Epithelial cell of esophagus (primary cell): ENCODE measurements at regions not wholly inside any gene's neighbourhood (a gene's known extent, or its start where the extent isn't known, plus 50 kb on each side); places are given as distances from the start of the nearest gene placed in this dataset.
"Not testable (repeated sequence)": the region's sequence is repeated elsewhere in the genome, so short reads cannot be mapped to it uniquely, and the experiment has no call there.

Experiments used
- DNase-seq: peaks from one replicate; pipeline ENCODE4 v3.0.0; 2010; ENCODE audit warnings: low read depth
- H3K4me3 ChIP-seq: 2 replicates; pipeline ENCODE4 v1.5.1; 2011; ENCODE audit warnings: mild to moderate bottlenecking, low read length, control low read depth
- CTCF ChIP-seq: IDR thresholded peaks from 2 replicates; pipeline ENCODE4 v1.5.1; 2011; ENCODE audit warnings: low read depth, mild to moderate bottlenecking, low read length, control low read depth, inconsistent platforms; ENCODE audit not compliant: insufficient read depth; ENCODE audit errors: missing control alignments

DNA sequence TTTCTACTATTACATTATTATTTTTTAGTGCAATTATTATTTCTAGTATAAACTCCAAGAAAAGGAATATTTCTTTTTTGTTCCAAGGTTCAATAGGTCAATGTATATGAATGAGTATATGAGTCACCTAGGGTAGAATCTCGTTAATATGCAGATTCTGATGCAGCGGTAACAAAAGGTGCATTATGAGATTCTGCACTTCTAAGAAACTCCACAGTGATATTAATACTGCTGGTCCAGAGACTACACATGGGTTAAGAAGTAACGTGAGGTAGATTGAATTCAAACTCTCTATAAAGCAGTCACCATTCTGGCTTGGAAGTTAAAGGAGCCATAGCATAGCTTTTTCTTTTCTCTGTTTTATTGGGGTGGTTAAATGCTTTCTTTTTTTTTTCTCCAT is 596.2 kb upstream of the TBL1XR1 start:
- H3K4me3 ChIP-seq: no peak overlapping the region
- TF ChIP-seq CTCF: no peak
- no peak for DNase-seq

DNA sequence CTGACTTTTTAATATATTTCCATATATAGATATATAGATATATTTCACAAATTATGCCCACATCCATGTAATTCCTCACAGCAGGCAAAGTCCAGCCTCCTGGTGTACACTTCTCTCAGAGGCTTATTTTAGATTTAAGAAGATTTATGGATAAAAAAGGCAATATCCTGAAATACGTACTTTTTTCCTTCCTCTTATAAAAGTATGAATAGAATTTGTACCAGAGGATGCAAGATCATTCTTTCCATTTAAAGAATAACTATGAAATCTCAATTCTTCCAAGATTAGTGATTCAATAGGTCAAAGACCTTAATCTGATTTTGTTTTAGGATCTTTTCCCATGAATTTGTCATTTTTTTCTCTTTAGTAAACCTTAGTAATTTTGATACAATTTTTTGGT is 597.9 kb upstream of the TBL1XR1 start:
- no peak overlapping the region for H3K4me3 ChIP-seq
- DNase-seq: no peak
- no peak for TF ChIP-seq CTCF

DNA sequence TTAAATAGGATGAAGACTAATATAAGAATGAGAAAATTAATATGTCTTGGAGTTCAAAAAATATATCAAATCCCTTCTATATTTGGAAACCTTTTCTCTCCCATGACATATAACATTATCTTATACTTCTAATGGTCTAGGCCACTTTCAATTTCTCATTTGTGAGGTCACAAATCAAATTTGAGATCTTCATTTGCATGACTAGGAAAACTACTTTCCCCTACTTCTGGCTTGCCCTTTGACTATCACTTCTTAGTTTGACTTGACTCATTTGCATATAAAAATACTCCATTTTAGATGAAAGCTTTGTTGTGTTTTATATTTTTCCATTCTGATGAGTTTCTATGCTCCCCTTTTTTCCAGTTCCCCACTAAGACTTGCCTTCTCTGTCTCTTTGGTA is 598.6 kb upstream of the TBL1XR1 start:
- no peak for TF ChIP-seq CTCF
- no peak overlapping the region for H3K4me3 ChIP-seq
- no peak for DNase-seq

GRCh38 chr3:177800147-177800546 is 602.9 kb upstream of the TBL1XR1 start:
- not testable (repeated sequence) for DNase-seq, H3K4me3 ChIP-seq

- TF ChIP-seq CTCF: no peak
- no peak for DNase-seq
- H3K4me3 ChIP-seq: no peak overlapping the region
These were observed 603.3 kb upstream of the TBL1XR1 start for GRCh38 chr3:177800561-177800960.

DNA sequence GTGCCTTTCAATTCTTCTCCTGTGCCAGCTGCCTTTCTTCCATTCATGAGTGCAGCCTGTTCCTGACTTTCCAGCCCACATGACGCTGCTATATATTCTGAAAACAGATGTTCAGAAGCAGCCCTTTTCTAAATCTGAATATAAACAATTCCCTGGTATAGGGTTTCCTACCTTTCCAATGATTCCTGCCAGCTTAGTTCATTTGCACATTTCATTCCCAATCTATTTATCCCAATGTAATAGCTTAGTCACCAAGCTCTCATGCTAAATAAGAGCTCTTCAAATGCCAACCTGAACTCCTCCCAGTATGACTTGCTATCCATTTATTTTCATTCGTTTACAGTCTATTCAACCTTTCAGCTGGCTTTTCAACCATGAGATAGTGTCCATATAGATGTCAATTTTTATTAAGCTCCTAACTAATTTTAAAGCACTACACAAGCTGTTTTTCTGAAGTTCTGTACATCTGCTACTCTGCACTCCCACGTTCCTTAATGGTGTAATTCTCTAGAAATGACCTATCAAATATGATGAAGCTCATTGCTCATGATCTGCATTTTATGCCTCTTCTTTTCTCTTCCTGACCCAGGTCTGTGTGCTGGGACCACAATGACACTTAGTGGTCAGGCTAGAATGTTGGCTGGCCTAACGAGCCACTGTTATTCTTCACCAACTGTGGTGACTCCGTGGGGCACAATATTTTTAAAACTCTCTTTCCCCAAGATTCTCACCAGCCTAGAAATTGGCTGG is 605.0 kb upstream of the TBL1XR1 start:
- DNase-seq: peak; percentile 44
- TF ChIP-seq CTCF: no peak
- no peak overlapping the region for H3K4me3 ChIP-seq

- H3K4me3 ChIP-seq: no peak overlapping the region
- TF ChIP-seq CTCF: no peak
- DNase-seq: no peak
These were observed 606.2 kb upstream of the TBL1XR1 start for GRCh38 chr3:177803500-177803899.
